Calu3 (cell line): ENCODE measurements at regions not wholly inside any gene's neighbourhood (a gene's known extent, or its start where the extent isn't known, plus 50 kb on each side); places are given as distances from the start of the nearest gene placed in this dataset.

Experiments used
- BruUV-seq: library from RNA; stranded (reverse); fragments of 400-500 nt; replicated peaks from 2 replicates; lab custom pipeline; 2021; lab: Mats Ljungman, UMichigan
- CTCF ChIA-PET: fragments of 300-600 bp; sonication (Branson Sonifier 250); formaldehyde crosslinking; loops from one replicate; lab custom pipeline; 2022; ENCODE audit warnings: antibody characterized with exemption; lab: Charles Lee
- DNase-seq: peaks from one replicate; pipeline ENCODE4 v3.0.0; 2022
- H3K27ac Mint-ChIP-seq: one replicate; pipeline ENCODE4 v1.8.0; 2022; ENCODE audit warnings: mixed read lengths; ENCODE audit not compliant: unreplicated experiment
- H3K27me3 Mint-ChIP-seq: one replicate; pipeline ENCODE4 v1.8.0; 2022; ENCODE audit warnings: mixed read lengths; ENCODE audit not compliant: unreplicated experiment
- H3K36me3 Mint-ChIP-seq: one replicate; pipeline ENCODE4 v1.8.0; 2022; ENCODE audit warnings: mild to moderate bottlenecking, moderate library complexity, mixed read lengths; ENCODE audit not compliant: insufficient read depth, unreplicated experiment
- H3K4me1 Mint-ChIP-seq: one replicate; pipeline ENCODE4 v1.8.0; 2022; ENCODE audit warnings: mild to moderate bottlenecking, low read depth, mixed read lengths; ENCODE audit not compliant: unreplicated experiment
- H3K4me3 Mint-ChIP-seq: one replicate; pipeline ENCODE4 v1.8.0; 2022; ENCODE audit warnings: mild to moderate bottlenecking, low read depth, moderate library complexity, mixed read lengths; ENCODE audit not compliant: unreplicated experiment
- H3K9me3 Mint-ChIP-seq: one replicate; pipeline ENCODE4 v1.8.0; 2022; ENCODE audit warnings: low read depth, mixed read lengths; ENCODE audit not compliant: unreplicated experiment
- intact Hi-C: fragments of 100-400 bp; cut with micrococcal nuclease; formaldehyde crosslinking; loops from one replicate; pipeline ENCODE4 v1.10.0; 2022; ENCODE audit not compliant: unreplicated experiment
- TF ChIP-seq, protein P1 (sequence below): fragments of 200-600 bp; IDR thresholded peaks from one replicate; pipeline ENCODE4 v1.8.0; 2022; ENCODE audit warnings: antibody characterized with exemption; ENCODE audit not compliant: unreplicated experiment

DNA sequence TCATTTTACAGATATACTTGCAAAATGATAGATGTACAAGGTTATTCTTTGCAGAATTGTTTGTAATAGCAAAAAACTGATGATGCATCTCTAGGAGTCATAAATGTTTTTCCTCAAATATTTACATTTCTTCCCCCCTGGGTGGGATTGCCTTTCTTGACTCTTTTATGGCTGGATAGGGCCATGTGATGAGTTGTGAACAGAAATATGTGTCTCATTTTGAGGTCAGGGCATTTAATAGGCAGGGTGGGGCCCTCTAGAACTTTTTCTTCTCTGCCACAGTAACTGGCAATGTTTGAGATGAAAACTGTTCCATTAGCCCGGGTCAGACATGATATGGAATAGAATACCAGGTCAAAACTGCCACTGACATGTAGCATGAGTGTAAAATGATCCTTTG lies 159.5 kb upstream of the SYNCRIP start:
- no peak overlapping the region for H3K4me3 Mint-ChIP-seq
- H3K27ac Mint-ChIP-seq, result no peak overlapping the region
- H3K4me1 Mint-ChIP-seq, result no peaks in the 10 kb centered on the region
- no peaks in the 10 kb centered on the region for H3K27me3 Mint-ChIP-seq
- intact Hi-C loops, result no loop called here
- CTCF ChIA-PET, result no interaction called here
- no TSS peak for BruUV-seq
- H3K9me3 Mint-ChIP-seq, result peaks cover 2% of the 10 kb centered on the region
- H3K36me3 Mint-ChIP-seq, result no peaks in the 10 kb centered on the region
- TF ChIP-seq, protein P1, sequence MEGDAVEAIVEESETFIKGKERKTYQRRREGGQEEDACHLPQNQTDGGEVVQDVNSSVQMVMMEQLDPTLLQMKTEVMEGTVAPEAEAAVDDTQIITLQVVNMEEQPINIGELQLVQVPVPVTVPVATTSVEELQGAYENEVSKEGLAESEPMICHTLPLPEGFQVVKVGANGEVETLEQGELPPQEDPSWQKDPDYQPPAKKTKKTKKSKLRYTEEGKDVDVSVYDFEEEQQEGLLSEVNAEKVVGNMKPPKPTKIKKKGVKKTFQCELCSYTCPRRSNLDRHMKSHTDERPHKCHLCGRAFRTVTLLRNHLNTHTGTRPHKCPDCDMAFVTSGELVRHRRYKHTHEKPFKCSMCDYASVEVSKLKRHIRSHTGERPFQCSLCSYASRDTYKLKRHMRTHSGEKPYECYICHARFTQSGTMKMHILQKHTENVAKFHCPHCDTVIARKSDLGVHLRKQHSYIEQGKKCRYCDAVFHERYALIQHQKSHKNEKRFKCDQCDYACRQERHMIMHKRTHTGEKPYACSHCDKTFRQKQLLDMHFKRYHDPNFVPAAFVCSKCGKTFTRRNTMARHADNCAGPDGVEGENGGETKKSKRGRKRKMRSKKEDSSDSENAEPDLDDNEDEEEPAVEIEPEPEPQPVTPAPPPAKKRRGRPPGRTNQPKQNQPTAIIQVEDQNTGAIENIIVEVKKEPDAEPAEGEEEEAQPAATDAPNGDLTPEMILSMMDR, result no peak
- no peak for DNase-seq

DNA sequence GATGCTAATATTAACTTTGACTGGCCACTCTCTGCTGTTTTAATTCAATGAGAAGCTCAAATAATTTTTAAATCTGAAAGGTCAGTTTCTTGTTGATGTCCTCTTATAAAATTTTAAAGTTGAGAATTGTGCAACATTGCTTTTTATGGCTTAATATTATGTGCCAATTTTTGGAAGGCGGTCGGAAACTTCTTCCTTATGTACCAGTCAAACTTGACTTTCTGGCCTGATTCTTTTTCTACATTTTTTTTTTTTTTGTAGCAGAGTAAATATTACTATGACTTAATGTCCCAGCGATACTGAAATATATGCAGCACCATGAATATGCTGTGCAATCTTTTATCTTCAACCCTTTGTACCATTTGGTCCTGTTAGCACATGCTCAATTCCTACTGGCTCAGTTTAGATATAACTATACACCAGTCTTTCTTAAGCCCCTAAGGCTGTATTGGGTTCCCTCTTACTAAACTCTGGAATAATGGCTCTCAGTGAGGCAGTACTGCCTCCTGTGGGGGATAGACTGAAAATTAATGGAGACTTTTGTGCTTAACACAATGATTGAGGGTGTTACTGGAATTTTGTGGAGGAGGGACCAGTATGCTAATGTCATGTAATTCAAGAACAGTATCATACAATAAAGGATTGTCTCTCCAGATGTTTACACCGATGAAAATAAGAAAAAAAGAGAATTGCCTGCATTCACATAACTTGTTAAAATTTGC lies 156.4 kb upstream of the SYNCRIP start:
- no peak for DNase-seq
- no peak overlapping the region for H3K27ac Mint-ChIP-seq

DNA sequence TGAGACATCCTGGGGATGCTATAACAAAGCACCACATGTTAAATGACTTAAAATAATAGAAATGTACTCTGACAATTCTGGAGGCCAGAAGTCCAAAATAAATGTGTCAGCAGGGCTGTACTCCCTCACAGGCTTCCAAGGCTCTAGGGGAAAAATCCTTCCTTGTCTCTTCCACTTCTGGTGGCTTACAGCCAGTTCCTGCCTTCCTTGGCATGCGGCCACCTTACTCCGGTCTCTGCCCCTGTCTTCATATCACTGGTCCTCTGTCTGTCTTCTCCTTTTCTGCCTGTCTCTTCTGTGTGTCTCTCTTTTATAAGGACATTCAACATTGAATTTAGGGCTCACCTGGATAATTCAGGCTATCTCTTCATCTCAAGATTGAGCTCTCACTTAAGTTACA lies 155.3 kb upstream of the SYNCRIP start:
- no peaks in the 10 kb centered on the region for H3K36me3 Mint-ChIP-seq
- TF ChIP-seq, protein P1, result no peak
- H3K27me3 Mint-ChIP-seq, result peaks cover 20% of the 10 kb centered on the region
- intact Hi-C loops, result no loop called here
- BruUV-seq, result no TSS peak
- CTCF ChIA-PET, result no interaction called here
- no peaks in the 10 kb centered on the region for H3K9me3 Mint-ChIP-seq
- H3K27ac Mint-ChIP-seq, result no peak overlapping the region
- H3K4me1 Mint-ChIP-seq, result no peaks in the 10 kb centered on the region
- no peak overlapping the region for H3K4me3 Mint-ChIP-seq
- DNase-seq, result no peak

More for the DNA sequence above, 156.4 kb upstream of the SYNCRIP start:
- no TSS peak for BruUV-seq
- CTCF ChIA-PET, result interaction anchor here (0.6 kb wide), 1 partner anchor 612 kb away, joined by 3 read pairs; no protein-coding TSS in a partner anchor
- TF ChIP-seq, protein P1, result no peak
- H3K9me3 Mint-ChIP-seq, result no peaks in the 10 kb centered on the region
- no peaks in the 10 kb centered on the region for H3K4me1 Mint-ChIP-seq
- H3K4me3 Mint-ChIP-seq, result no peak overlapping the region
- no peaks in the 10 kb centered on the region for H3K36me3 Mint-ChIP-seq
- intact Hi-C loops, result no loop called here
- peaks cover 20% of the 10 kb centered on the region for H3K27me3 Mint-ChIP-seq

DNA sequence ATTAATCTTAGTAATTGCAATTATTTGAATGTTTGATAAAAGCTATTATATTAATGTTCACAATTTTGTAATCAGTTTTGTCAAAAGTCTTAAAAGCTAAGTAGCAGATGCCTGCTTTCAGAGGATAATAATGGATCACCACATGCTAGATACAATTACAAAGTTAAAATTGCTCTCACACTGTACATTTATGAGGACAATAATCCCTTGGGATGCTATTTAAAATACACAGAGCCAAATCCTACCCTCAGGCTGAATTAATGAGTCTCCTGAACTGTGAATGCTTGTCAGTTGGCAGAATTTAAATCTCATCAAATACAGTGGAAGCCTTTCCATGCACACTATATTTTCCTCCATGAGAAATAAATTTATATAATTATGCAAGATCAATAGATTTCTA lies 153.3 kb upstream of the SYNCRIP start:
- CTCF ChIA-PET, result no interaction called here

More for the DNA sequence above, 153.3 kb upstream of the SYNCRIP start:
- intact Hi-C loops, result no loop called here
- Mint-ChIP-seq H3K27ac (no peak overlapping the region), H3K4me3 (no peak overlapping the region), H3K4me1 (no peaks in the 10 kb centered on the region), H3K36me3 (no peaks in the 10 kb centered on the region), H3K27me3 (peaks cover 20% of the 10 kb centered on the region), H3K9me3 (no peaks in the 10 kb centered on the region)
- no peak for DNase-seq
- TF ChIP-seq, protein P1, result no peak
- no TSS peak for BruUV-seq
